GM18861 (cell line): ENCODE measurements at regions not wholly inside any gene's neighbourhood (a gene's known extent, or its start where the extent isn't known, plus 50 kb on each side); places are given as distances from the start of the nearest gene placed in this dataset.

ENCODE experiments used
- ATAC-seq: cut with Tn5 transposase; IDR thresholded peaks from one replicate; pipeline ENCODE4 v1.9.1; 2021; ENCODE audit not compliant: unreplicated experiment

- no peak for ATAC-seq
Measured at GRCh38 chr12:116482179-116482578, 77.0 kb upstream of the MAP1LC3B2 start.

- no peak for ATAC-seq
Measured at GRCh38 chr12:116482859-116483258, 76.3 kb upstream of the MAP1LC3B2 start.

GRCh38 chr12:116483959-116484750 is 75.0 kb upstream of the MAP1LC3B2 start:
- ATAC-seq: no peak

GRCh38 chr12:116484807-116485206 is 74.4 kb upstream of the MAP1LC3B2 start:
- ATAC-seq: no peak

GRCh38 chr12:116489116-116489515 is 70.1 kb upstream of the MAP1LC3B2 start:
- ATAC-seq: no peak

GRCh38 chr12:116490471-116490870 is 68.7 kb upstream of the MAP1LC3B2 start:
- ATAC-seq: no peak

GRCh38 chr12:116492703-116493324 is 66.4 kb upstream of the MAP1LC3B2 start:
- ATAC-seq: no peak

- no peak for ATAC-seq
Measured at GRCh38 chr12:116495260-116495659, 63.9 kb upstream of the MAP1LC3B2 start.

GRCh38 chr12:116497051-116497591 is 62.1 kb upstream of the MAP1LC3B2 start:
- ATAC-seq: no peak

- no peak for ATAC-seq
Measured at GRCh38 chr12:116498471-116498870, 60.7 kb upstream of the MAP1LC3B2 start.

- ATAC-seq: no peak
Measured at GRCh38 chr12:116502141-116502725, 56.9 kb upstream of the MAP1LC3B2 start.

- no peak for ATAC-seq
Measured at GRCh38 chr12:116502989-116503496, 56.1 kb upstream of the MAP1LC3B2 start.

GRCh38 chr12:116504438-116504837 is 54.7 kb upstream of the MAP1LC3B2 start:
- ATAC-seq: no peak

GRCh38 chr12:116506697-116507064 is 52.5 kb upstream of the MAP1LC3B2 start:
- no peak for ATAC-seq

GRCh38 chr12:116508145-116509121 is 50.7 kb upstream of the MAP1LC3B2 start:
- no peak for ATAC-seq
